ENCODE measurements at regions not wholly inside any gene's neighbourhood (a gene's known extent, or its start where the extent isn't known, plus 50 kb on each side); places are given as distances from the start of the nearest gene placed in this dataset.

GRCh38 chr6:165910184-165910966 is 247.3 kb upstream of the PDE10A start:
- no peak for DNase-seq

GRCh38 chr6:165906736-165907135 is 243.7 kb upstream of the PDE10A start:
- no peak for DNase-seq

DNA sequence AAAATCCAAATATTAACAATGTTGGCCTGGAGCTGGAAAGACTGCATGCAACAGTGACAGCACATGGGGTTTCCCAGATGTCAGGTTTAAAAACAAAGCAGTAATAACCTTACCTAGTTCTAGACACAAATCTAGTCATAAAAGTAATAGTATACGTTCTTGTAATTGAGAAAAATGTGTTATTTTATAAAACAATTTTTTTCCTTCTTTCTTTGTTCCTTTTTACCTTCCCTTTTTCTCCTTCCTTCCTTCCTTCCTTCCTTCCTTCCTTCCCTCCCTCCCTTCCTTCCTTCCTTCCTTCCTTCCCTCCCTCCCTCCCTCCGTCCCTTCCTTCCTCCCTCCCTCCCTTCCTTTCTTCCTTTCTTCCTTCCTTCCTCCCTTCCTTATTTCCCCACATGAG is 242.7 kb upstream of the PDE10A start:
- DNase-seq, result no peak

DNA sequence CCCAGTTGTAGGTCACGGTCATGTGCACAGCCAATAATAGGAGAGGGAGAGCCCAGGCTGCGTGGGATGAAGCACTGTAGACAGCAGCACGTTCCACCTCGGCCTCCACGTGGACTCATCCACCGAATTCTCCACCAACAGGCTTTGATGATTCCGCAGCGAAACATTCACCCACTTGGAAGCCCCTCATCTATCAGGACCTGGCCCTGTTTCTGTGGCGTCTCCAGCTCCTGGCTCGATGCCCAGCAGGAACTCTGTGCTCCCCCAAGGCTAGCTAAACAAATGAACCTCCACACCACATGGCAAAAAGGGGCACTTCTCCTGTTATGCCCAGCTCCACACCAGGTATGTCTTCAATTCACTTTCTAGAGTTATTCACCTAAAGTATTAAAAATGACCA is 237.9 kb upstream of the PDE10A start:
- no peak for DNase-seq

- no peak for DNase-seq
Observed at GRCh38 chr6:165899611-165900010, 236.6 kb upstream of the PDE10A start.

- DNase-seq, result no peak
Observed at GRCh38 chr6:165895421-165896165, 232.6 kb upstream of the PDE10A start.

DNA sequence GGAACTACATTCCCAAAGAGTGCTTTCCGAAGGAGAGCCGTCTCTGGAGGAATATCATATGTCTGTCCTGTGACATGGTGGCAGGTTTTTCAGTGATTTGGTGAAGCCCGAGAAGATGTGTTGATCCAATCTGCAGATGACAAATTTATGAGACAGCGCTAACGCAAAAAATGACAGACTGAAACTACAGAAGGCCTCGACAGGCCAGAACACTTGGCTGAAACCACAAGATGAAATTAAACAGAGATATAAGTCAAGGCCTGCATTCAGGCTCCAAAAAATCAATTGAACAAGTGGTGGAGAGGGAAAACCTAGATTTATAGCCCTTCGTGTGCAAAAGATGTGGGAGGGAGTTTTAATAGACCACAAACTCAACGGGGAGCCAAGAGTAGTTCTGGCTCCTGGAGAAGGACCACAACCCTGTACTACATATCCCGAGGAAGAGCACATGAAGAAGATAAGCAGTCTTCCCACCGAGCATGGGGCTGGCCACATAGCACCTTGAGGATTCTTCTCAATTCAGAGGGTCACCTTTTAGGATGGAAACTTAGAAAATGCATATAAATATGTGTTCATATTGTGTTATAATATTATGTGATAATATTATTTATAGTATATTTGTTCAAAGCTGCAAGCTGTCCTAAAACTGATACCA is 231.3 kb upstream of the PDE10A start:
- DNase-seq, result no peak

DNA sequence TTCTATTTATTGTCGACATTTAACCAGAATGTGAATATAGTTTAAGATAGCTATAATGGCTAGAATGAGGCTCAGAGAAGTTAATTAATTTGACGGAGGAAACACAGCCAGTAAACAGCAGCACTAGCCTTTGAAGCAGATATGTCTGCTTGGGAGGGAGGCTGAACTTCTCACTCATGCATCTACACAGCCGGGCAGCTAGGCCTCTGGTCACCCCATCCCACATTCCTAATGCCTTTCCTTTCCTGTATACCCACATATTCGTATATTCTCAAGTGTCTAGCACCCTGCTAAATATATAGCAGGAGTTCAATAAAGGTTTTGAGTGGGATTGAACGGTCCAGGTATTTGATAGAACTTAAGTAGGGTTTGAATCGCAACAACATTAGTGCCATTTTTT is 230.4 kb upstream of the PDE10A start:
- no peak for DNase-seq

GRCh38 chr6:165891320-165891719 is 228.3 kb upstream of the PDE10A start:
- DNase-seq, result no peak

DNA sequence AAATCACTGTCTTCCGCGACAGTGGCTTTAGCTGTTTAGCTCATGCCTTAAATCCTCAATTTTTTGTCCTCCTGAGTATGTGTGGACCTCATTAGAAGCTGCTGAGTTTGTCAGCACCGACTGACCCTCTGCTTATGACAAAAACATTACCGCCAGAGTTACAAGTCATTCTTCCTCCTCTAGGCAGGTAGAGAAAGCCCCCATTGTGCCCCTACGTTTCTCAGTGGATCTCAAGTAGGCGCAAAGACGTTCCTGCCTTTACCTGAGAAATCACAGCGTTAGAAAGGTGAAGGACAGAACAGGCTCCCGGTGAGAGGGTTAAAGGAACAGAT is 227.3 kb upstream of the PDE10A start:
- no peak for DNase-seq

DNA sequence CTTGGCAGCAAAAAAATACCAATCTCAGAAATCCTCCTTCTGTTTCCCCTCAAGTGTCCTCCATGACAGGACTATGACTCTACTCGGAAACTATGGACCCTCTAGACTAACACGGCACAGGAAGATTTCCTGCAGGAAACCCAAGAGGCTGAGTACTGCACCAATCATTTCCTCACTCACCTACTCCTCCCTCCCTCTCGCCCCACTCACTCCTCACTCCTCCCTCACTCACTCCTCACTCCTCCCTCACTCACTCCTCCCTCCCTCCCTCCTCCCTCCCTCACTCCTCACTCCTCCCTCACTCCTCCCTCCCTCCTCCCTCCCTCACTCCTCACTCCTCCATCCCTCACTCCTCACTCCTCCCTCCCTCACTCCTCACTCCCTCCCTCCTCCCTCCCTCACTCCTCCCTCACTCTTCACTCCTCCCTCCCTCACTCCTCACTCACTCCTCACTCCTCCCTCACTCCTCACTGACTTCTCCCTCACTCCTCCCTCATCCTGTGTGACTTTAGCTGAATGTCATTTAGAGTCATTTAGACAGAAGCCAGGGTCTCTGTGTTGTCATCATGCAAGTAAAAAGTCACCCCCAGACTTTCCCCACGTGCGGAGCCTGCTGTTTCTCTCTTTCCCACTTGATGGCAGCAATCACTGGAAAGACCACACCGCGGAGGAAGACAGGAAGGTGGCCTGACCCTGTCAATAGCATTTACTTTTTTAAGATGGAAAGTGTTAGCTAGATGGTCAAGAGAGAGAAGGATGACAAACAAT is 226.8 kb upstream of the PDE10A start:
- peak; percentile 60 for DNase-seq

GRCh38 chr6:165886169-165886568 is 223.1 kb upstream of the PDE10A start:
- DNase-seq, result no peak

DNA sequence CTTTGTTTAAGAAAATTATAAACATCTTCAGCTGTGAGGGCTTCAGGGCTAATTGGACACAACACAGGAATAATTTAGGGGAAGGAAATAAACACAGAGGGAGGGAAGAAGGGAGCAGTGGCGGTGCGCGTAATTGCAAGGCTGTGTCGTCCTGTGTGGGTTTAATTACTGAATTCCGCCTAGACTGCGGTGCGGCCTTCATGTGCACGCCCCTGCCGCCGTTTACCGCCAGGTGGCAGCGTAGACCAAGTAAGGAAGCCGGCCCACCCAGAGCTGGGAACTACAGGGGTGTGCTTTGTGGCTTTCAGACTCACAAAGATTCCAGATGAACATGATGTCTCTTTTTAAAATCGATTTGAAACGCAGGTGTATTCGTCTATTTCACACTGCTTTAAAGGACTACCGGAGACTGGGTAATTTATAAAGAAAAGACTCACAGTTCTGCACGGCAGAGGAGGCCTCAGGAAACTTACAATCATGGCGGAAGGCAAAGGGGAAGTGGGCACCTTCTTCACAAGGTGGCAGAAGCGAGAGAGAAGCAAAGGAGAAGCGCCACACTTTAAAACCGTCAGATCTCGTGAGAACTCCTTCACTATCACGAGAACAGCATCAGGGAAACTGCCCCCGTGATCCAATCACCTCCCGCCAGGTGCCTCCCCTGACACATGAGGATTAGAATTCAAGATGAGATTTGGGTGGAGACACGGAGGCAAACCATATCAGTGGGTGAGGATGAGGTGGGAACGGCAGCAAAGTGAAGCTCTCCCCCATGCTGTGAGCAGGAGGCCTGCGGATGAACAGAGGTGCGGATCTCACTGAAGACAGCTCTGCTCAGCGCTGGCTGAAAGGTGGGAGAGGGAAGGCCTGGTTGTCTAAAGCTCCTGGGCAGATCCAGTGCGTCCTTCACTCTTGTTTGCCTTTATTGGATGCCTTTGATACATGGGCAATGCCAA is 222.0 kb upstream of the PDE10A start:
- DNase-seq, result peak; percentile 92

- no peak for DNase-seq
Observed at GRCh38 chr6:165883851-165884640, 221.0 kb upstream of the PDE10A start.

DNA sequence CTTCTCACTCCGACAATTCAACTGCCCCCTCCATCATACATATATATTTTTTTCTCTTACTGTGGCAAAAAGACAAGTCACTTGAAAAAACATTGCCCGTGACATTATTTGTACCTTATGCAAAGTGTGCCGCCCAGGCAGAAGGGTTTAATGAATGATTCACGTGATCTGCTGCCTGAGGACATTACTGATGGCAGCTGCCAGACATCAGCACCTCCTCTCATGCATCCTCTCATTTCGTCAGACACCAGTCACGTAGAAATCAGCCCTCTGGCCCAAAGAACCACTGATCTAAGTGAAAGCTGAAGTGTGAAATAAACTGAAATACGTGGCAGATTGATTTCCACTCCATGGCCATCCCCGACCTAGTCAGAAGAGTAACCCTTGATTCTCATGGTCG is 218.8 kb upstream of the PDE10A start:
- DNase-seq, result no peak

- peak; percentile 68 for DNase-seq
Observed at GRCh38 chr6:165880686-165881085, 217.6 kb upstream of the PDE10A start.

DNA sequence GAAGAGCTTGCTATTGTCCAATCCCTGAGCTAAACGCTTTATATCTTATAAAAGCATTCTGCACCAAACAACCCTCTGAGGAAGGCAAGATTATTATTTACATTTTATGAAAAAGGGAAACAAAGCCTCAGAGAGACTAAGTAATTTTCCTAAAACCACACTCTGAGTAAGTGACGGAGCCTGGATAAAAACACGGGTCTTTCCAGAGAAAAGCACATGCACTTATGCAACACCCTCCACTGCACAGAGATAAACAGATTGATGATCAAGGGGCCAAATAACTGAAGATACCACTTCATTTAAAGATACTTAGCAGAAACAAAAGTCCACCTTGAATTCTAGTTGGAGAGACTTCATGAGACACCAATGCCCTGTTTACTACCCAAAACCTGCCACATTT is 214.7 kb upstream of the PDE10A start:
- no peak for DNase-seq

GRCh38 chr6:165877192-165877591 is 214.2 kb upstream of the PDE10A start:
- no peak for DNase-seq

DNA sequence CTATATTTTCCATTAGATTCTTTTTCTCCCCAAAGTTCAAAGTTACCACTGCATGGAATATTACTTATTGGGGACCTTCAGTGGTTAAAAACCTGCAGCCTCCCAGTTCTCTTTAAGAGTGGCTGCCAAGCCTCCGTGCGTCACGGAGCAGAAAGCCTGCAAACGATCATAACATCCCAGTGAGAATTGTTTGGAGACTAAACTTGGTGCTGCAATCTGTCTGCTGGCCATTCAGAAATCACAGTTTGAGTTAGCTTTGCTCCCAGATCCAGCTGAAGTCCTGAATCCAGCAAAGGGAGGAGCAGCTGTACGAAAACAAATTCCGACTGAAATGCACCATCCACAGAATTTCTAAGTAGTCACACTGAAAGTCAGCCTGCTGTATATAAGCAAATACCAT is 213.5 kb upstream of the PDE10A start:
- peak; percentile 91 for DNase-seq

- no peak for DNase-seq
Observed at GRCh38 chr6:165875946-165876345, 212.9 kb upstream of the PDE10A start.

DNA sequence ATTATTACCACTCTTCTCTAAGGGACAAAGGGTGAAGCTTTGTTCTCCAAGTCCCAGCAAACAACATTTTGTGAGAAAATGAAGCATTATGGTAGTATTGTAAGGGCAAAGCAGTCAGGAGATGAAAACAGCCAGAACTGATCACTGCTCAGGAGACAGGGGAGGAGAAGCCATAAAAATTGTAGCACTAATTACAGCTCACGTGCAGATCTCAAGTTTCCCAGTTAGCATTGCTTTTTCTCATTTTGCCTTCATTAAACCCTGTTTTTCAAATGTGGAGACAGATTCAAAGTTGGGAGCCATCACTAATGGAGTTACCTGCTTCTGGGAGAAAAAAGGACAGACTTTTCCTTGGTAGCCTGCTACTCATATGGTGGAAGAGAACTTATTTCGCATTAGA is 210.9 kb upstream of the PDE10A start:
- no peak for DNase-seq
